Thymus (tissue), 11 donors: ENCODE measurements at regions not wholly inside any gene's neighbourhood (a gene's known extent, or its start where the extent isn't known, plus 50 kb on each side); places are given as distances from the start of the nearest gene placed in this dataset.
A peak's percentile ranks its signal among the peaks of the same experiment; 100 is the strongest.

Source experiments
- DNase-seq, 9 donors: peaks; one replicate each; pipeline ENCODE4 v3.0.0-alpha.2; 2013; ENCODE audit warnings: low spot score in 9 of 9, low read depth in 6 of 9, missing footprints in 1 of 9
- H3K27ac ChIP-seq, 2 donors: one replicate each; pipeline ENCODE4 v1.5.1; 2013; ENCODE audit warnings: control low read depth in 1 of 2, low read depth in 1 of 2, low read length in 1 of 2, mild to moderate bottlenecking in 1 of 2, moderate library complexity in 1 of 2
- H3K27me3 ChIP-seq, 2 donors: one replicate each; pipeline ENCODE4 v1.5.1; 2013; ENCODE audit warnings: low read length in 1 of 2; ENCODE audit not compliant: control insufficient read depth in 2 of 2, insufficient read depth in 1 of 2
- H3K36me3 ChIP-seq, 2 donors: one replicate each; pipeline ENCODE4 v1.5.1; 2013; ENCODE audit warnings: low read length in 1 of 2, mild to moderate bottlenecking in 1 of 2, moderate library complexity in 1 of 2; ENCODE audit not compliant: control insufficient read depth in 2 of 2, insufficient read depth in 2 of 2
- H3K4me1 ChIP-seq, 2 donors: one replicate each; pipeline ENCODE4 v1.5.1; 2013; ENCODE audit warnings: low read length in 2 of 2; ENCODE audit not compliant: control insufficient read depth in 2 of 2, insufficient read depth in 2 of 2
- H3K4me3 ChIP-seq, 2 donors: one replicate each; pipeline ENCODE4 v1.5.1; 2013; ENCODE audit warnings: low read length in 2 of 2, control low read depth in 1 of 2, mild to moderate bottlenecking in 1 of 2
- H3K9me3 ChIP-seq, 2 donors: one replicate each; pipeline ENCODE4 v1.5.1; 2013; ENCODE audit warnings: low read length in 1 of 2, mild to moderate bottlenecking in 1 of 2; ENCODE audit not compliant: control insufficient read depth in 2 of 2, insufficient read depth in 1 of 2
- WGBS: extraction: QIAGEN DNeasy Blood & Tissue Kit; methylation state at CpG from one replicate; pipeline ENCODE4 v1.1.7; 2013; 5-methylcytosine and 5-hydroxymethylcytosine counted together
- donor health status: healthy.

DNA sequence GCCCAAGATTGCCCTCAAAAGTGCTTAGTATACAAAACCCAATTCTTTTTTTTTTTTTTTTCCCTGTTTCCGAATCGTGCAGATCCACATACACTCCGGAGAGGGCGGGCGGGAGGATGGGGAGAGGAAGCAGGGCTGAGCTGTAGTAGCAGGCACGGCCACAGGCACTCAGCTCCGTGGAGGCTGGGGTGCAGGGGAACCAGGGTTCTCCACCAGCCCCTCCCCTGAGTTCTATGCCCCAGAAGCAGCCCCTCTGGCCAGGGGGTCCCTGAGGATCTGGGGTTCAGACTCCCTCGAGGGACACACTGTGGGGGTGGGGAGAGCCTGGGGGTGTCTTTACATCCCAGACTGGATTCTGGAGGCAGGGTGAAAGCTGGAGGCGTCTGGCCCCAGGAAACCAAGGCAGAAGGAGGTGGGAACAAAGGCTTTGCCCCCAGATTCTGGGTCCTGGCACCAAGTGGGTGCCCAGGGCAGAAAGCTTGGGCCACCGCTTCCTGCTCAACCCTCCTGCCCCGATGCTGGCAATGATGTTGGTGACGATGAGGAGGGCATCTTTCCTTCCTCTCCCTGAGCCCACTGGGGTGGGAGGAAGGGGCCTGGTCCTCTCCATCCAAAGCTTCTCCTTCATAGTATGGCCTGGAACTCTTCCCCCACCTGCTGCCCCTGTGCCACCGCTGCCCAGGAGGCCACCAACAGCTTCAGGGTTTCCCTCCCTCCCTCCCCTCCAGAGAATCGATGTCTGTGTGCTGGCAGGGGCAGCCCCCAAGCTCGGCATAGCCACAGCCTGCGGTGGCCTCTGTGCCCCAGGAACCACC, 106.4 kb upstream of the TARDBP start:
- DNase-seq: no peak
- H3K9me3 ChIP-seq: no peaks in the 10 kb centered on the region
- no peak overlapping the region for H3K4me3 ChIP-seq
- H3K4me1 ChIP-seq: peaks cover 25 to 50% of the 10 kb centered on the region in 2 donors
- H3K36me3 ChIP-seq: no peaks in the 10 kb centered on the region
- 55% methylated on average over 16 of the region's 16 CpGs for WGBS
- peaks cover 0 to 2% of the 10 kb centered on the region in 2 donors for H3K27me3 ChIP-seq
- no peak overlapping the region for H3K27ac ChIP-seq

DNA sequence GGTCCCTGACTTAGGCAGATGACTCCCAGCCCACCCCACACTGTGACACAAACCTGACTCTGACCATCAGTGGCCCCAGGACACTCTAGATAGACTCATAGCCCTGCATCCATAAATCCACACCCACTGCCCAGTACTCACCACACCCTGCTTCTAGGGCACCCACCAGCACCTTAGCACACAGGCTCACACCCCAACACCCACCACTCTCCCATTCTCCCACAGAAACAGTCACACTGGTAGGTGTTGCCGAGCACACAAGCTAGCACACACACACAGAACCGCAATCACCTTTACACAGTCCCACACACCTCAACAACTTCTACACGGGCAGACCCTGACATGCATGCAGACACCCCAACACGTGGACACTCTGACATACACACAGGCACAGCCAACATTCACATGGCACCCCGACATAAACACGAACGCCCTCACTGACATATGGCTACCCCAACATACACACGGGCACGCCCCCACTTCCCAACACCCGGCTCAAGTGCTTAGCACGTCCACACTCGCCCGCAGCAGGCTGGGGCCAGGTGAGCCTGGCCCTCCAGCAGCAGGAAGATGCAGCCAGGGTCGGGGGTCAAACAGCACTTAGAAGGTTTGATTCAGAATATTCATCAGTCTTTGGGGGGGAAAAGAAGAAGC, 105.5 kb upstream of the TARDBP start:
- peaks cover 0 to 6% of the 10 kb centered on the region in 2 donors for H3K27me3 ChIP-seq
- 93% methylated on average over 14 of the region's 14 CpGs for WGBS
- no peak overlapping the region for H3K27ac ChIP-seq
- H3K9me3 ChIP-seq: no peaks in the 10 kb centered on the region
- DNase-seq: no peak
- H3K4me3 ChIP-seq: no peak overlapping the region
- H3K36me3 ChIP-seq: no peaks in the 10 kb centered on the region
- peaks cover 25 to 49% of the 10 kb centered on the region in 2 donors for H3K4me1 ChIP-seq

DNA sequence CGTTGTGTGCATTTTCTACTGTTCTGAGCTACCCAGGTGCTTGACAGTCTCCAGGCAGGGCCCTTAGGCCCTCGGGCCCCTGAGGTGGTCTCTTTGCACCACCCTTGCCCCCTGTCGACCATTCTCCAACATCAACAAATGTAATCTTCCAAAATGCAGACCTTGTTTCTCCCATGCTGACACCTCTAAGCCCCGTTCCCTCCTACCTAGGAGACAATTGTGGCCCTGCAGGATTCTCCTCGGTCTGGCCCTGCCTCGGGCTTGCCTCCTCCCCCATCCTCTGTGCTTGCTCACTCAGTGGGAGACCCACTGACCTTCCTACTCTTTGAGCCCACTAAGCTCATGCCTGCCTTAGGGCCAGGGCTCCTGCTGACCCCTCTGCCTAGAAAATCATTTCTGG, 104.2 kb upstream of the TARDBP start:
- 94% methylated on average over 6 of the region's 6 CpGs for WGBS
- Histone ChIP-seq H3K27me3 (peaks cover 0 to 6% of the 10 kb centered on the region in 2 donors), H3K4me1 (peaks cover 25 to 49% of the 10 kb centered on the region in 2 donors), H3K27ac (no peak overlapping the region), H3K4me3 (no peak overlapping the region), H3K36me3 (no peaks in the 10 kb centered on the region), H3K9me3 (no peaks in the 10 kb centered on the region)
- no peak for DNase-seq

DNA sequence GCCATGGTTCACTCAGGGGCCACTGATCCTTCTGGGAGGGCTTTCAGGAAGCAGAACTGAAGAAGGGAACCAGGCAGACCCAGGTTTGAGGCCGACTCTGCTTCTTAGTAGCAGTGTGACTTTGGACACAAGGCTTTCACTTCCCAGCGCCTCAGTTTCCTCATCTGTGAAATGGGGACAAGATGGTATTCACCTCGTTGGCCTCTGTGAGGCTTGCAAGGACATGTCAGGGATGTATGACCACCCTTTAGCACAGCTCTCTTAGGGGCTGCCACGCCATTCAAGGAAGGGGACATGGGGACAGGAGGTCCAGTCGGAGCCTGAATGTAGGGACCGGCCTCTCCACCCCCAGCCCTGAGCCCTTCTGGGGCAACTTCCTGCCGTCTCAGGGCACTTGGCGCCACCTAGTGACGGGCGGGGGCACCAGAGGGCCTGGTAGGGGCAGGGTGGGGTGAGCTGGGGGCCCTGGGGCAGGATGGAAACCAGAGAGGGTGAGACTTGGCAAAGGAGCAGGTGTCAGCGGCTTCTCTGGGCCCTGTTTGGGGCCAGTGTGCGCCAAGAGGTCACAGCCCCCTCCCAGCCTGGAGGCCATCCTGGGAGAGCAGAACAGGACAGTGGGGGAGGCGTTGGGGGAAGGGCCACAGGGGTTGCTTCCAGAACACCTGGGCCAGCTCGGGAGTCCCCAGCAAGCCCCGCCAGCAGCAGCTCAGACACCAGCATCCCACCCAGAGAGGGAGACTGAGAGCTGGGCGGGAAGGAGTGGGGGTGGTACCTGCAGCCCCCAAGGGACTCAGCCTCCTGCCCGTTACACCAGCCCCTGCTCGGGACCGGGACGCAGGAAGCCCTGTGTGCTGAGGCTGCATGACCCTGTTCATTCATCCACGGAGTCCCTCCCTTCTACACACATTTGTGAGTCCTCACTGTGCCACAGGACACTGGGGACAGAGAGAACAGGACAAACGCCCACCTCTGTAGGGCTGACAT, 102.5 kb upstream of the TARDBP start:
- Histone ChIP-seq H3K36me3 (no peaks in the 10 kb centered on the region), H3K27me3 (peaks cover 0 to 6% of the 10 kb centered on the region in 2 donors), H3K9me3 (no peaks in the 10 kb centered on the region), H3K4me1 (peaks cover 12 to 33% of the 10 kb centered on the region in 2 donors), H3K4me3 (no peak overlapping the region), H3K27ac (no peak overlapping the region)
- WGBS: 55% methylated on average over 22 of the region's 22 CpGs
- peak in 6 of 9 donors; percentile 57 to 82 (median 67) for DNase-seq

DNA sequence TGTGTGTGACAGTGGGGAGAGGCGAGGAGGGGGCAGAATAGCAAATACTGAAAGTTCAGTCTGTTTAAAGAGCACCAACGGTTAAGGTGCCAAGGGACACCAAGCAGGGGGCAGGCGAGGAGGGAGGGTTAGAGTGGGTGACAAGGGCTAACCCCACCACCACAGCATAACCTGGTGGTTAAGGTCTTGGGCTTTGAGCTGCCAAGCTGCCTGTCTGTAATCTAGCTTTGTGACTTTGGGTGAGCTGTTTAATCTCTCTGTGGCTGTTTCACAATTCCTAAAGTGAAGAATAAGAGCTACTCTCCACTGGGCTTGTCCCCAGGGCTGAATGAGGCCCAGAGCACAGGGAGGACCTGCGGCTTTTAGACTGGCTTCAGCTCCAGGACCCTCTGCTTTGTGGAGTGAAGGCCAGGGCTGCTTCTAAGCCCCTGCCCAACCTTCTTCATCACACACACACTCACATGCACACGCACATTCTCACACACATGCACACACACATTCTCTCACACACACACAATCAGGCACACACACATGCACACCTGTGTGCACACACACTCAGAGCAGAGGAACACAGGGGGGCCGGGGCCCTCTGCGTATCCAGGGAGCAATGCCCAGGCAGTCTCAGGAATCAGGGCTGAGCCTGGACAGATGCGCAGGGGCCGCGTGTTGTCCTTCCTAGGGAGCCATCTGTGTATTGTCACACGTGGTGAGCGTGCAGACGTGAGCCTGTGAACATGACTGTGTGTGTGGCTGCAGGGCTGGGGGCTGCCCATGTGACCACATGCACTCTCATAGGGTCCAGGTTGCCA, 101.6 kb upstream of the TARDBP start:
- Histone ChIP-seq H3K36me3 (no peaks in the 10 kb centered on the region), H3K4me3 (no peak overlapping the region), H3K4me1 (peaks cover 8 to 30% of the 10 kb centered on the region in 2 donors), H3K9me3 (peaks cover 0 to 3% of the 10 kb centered on the region in 2 donors), H3K27ac (no peak overlapping the region), H3K27me3 (peaks cover 0 to 6% of the 10 kb centered on the region in 2 donors)
- DNase-seq: no peak
- WGBS: 95% methylated on average over 13 of the region's 13 CpGs

DNA sequence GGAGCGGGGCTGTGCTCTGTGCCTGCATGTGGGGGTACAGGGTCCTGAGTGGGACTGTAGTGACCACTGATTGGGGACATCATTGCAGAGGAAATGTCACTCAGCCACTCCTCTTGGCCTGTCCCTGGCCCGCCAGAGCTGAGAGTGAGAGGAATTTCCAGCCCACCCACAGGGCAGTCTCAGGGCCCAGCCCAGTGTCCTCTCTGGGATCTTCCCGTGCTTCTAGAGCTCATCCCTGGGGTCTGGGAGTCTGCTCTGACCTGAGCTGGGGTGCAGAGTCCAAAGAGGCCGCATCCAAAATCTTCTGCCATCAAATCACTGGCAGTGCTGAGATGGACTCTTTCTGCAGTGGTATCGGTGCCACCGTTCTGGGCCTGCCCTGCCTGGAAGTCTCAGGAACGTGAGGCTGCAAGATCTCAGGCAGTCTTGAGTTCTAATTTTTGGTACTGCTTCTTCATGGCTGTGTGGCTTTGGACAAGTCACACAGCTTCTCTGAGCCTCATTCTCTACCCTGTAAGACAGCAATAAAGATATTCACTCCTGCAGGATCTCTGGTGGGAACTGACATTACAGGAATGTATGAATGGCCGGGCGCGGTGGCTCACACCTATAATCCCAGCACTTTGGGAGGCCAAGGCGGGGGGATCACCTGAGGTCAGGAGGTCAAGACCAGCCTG, 100.8 kb upstream of the TARDBP start:
- peaks cover 0 to 3% of the 10 kb centered on the region in 2 donors for H3K9me3 ChIP-seq
- no peaks in the 10 kb centered on the region for H3K36me3 ChIP-seq
- no peak overlapping the region for H3K4me3 ChIP-seq
- no peak for DNase-seq
- H3K4me1 ChIP-seq: peaks cover 12 to 34% of the 10 kb centered on the region in 2 donors
- peaks cover 0 to 6% of the 10 kb centered on the region in 2 donors for H3K27me3 ChIP-seq
- WGBS: 96% methylated on average over 11 of the region's 11 CpGs
- H3K27ac ChIP-seq: no peak overlapping the region

DNA sequence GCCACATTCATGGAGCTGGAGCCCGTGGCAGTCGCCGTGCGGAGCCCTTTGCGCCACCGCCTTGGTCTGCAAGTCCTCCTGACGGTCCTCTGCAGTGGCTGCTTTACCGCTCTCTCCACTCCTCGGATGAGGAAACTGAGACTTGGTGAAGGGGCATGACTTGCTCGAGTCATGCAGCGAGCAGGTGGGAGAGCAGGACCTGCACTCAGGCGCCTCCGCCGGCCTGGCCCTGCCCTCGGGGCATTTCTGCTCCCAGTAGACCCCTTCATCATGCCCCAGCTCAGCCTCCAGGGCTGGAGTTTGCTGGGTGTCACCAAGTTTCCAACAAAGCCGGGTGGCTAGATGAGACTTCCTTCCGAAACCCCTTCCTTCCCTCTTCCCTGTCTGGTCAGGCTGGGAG, 100.0 kb upstream of the TARDBP start:
- WGBS: 96% methylated on average over 17 of the region's 17 CpGs
- peaks cover 2 to 4% of the 10 kb centered on the region in 2 donors for H3K27me3 ChIP-seq

DNA sequence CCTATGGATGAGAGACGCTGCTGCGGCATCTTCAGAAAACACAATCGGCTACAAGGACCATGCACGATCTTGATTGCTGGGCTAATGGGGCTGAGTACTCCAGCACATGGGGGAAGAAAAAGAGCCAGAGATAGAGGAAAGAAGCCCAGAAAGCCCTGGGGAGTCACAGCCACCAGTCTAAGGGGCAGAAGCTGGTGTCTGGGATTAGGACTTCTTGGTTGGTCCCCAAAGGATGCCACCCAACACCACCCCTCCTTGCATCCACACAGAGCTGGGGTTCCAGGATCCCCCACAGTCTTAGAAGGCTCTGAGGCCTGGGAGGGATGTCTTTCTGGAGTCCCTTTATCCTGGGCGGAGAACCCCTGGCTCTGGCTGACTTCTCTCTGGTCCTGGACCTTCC, 98.4 kb upstream of the TARDBP start:
- Histone ChIP-seq H3K27me3 (peaks cover 2 to 4% of the 10 kb centered on the region in 2 donors), H3K9me3 (peaks cover 0 to 3% of the 10 kb centered on the region in 2 donors), H3K36me3 (no peaks in the 10 kb centered on the region), H3K4me1 (peaks cover 24 to 57% of the 10 kb centered on the region in 2 donors), H3K4me3 (no peak overlapping the region), H3K27ac (no peak overlapping the region)
- DNase-seq: no peak
- 98% methylated on average over 5 of the region's 5 CpGs for WGBS

More for the DNA sequence above, 100.0 kb upstream of the TARDBP start:
- Histone ChIP-seq H3K4me3 (no peak overlapping the region), H3K36me3 (no peaks in the 10 kb centered on the region), H3K4me1 (peaks cover 20 to 42% of the 10 kb centered on the region in 2 donors), H3K9me3 (peaks cover 0 to 3% of the 10 kb centered on the region in 2 donors), H3K27ac (no peak overlapping the region)
- no peak for DNase-seq
